ENCODE measurements at regions not wholly inside any gene's neighbourhood (a gene's known extent, or its start where the extent isn't known, plus 50 kb on each side); places are given as distances from the start of the nearest gene placed in this dataset.

DNA sequence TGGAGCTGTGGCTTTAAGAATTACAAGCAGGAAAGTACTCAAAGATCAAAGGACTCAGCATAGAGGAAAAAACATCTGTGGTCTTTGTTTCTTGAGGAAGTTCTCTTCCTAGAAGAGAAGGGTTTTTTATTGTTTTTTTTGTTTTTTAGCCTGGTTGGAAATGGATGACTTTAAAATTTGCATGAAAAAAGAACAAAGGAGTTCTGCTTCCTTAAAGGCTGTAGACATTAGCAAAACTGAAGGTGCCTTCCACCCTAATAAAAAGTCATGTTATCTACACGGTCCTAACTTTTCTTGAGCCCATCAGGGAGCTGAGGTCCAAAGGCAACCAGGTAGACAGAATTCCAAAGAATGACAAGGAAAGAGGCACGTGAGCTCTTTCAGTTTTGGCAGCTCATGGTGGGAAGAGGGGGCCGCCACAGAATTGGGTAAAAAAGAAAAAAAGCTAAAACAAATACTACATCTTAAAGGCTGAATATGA lies 356.6 kb downstream of the SH2D4B start:
- TF ChIP-seq POLR2A (IDR thresholded peaks at IDR 0.05) (no peak), CTCF (IDR thresholded peaks at IDR 0.05) (no peak), POLR2AphosphoS5 (IDR thresholded peaks at IDR 0.05) (no peak)

Data from breast epithelium (tissue), 3 donors.